Progenitor cell of endocrine pancreas (in vitro differentiated cells): ENCODE measurements at regions not wholly inside any gene's neighbourhood (a gene's known extent, or its start where the extent isn't known, plus 50 kb on each side); places are given as distances from the start of the nearest gene placed in this dataset.

Source experiments
- DNase-seq: peaks from one replicate; pipeline ENCODE4 v3.0.0; 2021; ENCODE audit warnings: low spot score; ENCODE audit not compliant: unreplicated experiment
- H3K27ac Mint-ChIP-seq: 2 replicates; pipeline ENCODE4 v1.8.0; 2021; ENCODE audit warnings: mild to moderate bottlenecking, moderate library complexity, mixed read lengths
- H3K27me3 Mint-ChIP-seq: 2 replicates; pipeline ENCODE4 v1.8.0; 2021; ENCODE audit warnings: mixed read lengths
- H3K36me3 Mint-ChIP-seq: 2 replicates; pipeline ENCODE4 v1.8.0; 2022; ENCODE audit warnings: mixed read lengths; ENCODE audit not compliant: insufficient read depth
- H3K4me1 Mint-ChIP-seq: 2 replicates; pipeline ENCODE4 v1.8.0; 2021; ENCODE audit warnings: low read depth, mixed read lengths
- H3K4me3 Mint-ChIP-seq: 2 replicates; pipeline ENCODE4 v1.8.0; 2021; ENCODE audit warnings: low read depth, mild to moderate bottlenecking, moderate library complexity, mixed read lengths
- H3K9me3 Mint-ChIP-seq: 2 replicates; pipeline ENCODE4 v1.8.0; 2021; ENCODE audit warnings: low read depth, mixed read lengths
- TF ChIP-seq, protein P1 (sequence below): fragments of 200-600 bp; sonication (generic); IDR thresholded peaks from one replicate; pipeline ENCODE4 v1.5.0; 2021; ENCODE audit warnings: antibody characterized with exemption, mild to moderate bottlenecking; ENCODE audit not compliant: unreplicated experiment

DNA sequence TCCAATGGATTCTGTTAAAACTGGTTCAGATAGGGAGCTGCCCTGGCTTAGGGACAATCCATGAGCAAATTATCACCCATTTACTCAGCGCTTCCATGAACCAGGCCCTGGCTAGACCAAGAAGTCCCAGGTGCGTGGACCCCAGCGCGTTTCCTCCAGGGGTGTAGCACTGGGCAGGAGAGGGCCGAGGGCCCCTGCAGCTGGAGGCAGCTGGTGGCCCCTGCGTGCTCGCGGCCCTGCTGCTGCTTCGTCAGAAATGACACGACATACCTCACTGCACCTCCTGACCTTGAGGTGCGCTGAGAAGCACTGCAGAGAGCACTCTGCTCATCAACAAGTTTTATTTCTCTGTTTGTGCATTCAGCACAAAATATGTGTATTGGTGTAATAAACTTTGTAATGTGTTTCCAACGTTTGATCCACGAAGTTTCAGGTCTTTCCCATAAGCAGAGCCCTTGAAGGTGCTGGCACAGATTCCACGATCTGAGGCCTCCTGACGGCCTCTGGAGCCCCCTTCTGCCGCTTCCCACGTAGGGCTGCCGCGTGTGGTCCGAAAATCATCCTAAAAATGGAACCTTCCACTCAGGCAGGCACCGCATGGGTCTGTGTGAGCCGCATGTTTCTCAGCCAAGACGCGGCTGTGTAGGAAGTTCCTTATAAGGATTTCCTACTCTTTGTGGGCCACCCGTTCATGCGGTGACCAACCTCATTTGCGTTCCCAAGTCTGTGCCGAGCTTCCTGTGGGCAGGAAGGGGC is 50.8 kb upstream of the ZCCHC14 start:
- Mint-ChIP-seq H3K36me3 (no peaks in the 10 kb centered on the region), H3K4me3 (no peak overlapping the region), H3K27ac (no peak overlapping the region), H3K27me3 (peaks cover 19% of the 10 kb centered on the region), H3K9me3 (peaks cover 9% of the 10 kb centered on the region), H3K4me1 (peaks cover 7% of the 10 kb centered on the region)
- no peak for DNase-seq
- TF ChIP-seq, protein P1, sequence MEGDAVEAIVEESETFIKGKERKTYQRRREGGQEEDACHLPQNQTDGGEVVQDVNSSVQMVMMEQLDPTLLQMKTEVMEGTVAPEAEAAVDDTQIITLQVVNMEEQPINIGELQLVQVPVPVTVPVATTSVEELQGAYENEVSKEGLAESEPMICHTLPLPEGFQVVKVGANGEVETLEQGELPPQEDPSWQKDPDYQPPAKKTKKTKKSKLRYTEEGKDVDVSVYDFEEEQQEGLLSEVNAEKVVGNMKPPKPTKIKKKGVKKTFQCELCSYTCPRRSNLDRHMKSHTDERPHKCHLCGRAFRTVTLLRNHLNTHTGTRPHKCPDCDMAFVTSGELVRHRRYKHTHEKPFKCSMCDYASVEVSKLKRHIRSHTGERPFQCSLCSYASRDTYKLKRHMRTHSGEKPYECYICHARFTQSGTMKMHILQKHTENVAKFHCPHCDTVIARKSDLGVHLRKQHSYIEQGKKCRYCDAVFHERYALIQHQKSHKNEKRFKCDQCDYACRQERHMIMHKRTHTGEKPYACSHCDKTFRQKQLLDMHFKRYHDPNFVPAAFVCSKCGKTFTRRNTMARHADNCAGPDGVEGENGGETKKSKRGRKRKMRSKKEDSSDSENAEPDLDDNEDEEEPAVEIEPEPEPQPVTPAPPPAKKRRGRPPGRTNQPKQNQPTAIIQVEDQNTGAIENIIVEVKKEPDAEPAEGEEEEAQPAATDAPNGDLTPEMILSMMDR = no peak

DNA sequence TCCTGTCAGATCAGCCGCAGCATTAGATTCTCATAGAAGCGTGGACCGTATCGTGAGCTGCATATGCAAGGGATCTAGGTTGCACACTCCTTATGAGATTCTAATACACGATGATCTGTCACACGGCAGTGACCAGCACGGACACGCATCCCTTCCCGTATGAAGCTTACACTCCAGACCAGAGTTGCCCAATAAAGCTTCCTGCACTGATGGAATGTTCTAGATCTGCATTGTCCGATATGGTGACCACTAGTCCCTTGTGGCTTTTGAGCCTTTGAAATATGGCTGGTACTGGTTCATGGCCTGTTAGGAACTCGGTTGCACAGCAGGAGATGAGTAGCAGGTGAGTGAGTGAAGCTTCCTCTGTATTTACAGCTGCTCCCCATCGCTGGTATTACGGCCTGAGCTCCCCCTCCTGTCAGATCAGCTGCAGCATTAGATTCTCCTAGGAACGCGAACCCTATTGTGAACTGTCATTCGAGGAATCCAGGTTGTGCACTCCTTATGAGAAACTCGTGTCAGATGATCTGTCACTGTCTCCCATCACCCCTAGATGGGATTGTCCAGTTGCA is 49.8 kb upstream of the ZCCHC14 start:
- Mint-ChIP-seq H3K4me3 (no peak overlapping the region), H3K9me3 (peaks cover 9% of the 10 kb centered on the region), H3K36me3 (no peaks in the 10 kb centered on the region), H3K27me3 (peaks cover 21% of the 10 kb centered on the region), H3K27ac (no peak overlapping the region), H3K4me1 (peaks cover 8% of the 10 kb centered on the region)
- DNase-seq = no peak
- TF ChIP-seq, protein P1 = no peak
